GM23338 (cell line): ENCODE measurements at regions not wholly inside any gene's neighbourhood (a gene's known extent, or its start where the extent isn't known, plus 50 kb on each side); places are given as distances from the start of the nearest gene placed in this dataset.

Experiments used
- ATAC-seq: fragments of 200-7000 bp; cut with Tn5 transposase; 3 replicates; pipeline ENCODE4 v1.9.1; 2020
- DNase-seq: peaks from one replicate; pipeline ENCODE4 v3.0.0-alpha.2; 2015; ENCODE audit warnings: low spot score
- H2AFZ ChIP-seq: fragments of 200-600 bp; sonication (generic); 2 replicates; pipeline ENCODE4 v1.8.0; 2016; ENCODE audit warnings: antibody characterized with exemption, mild to moderate bottlenecking, moderate library complexity
- H3F3A ChIP-seq: fragments of 200-600 bp; sonication (generic); replicated peaks from 2 replicates; pipeline ENCODE4 v1.8.0; 2017; ENCODE audit warnings: antibody characterized with exemption, mixed run types, low read depth
- H3K27ac ChIP-seq: fragments of 200-600 bp; sonication (generic); 2 replicates; pipeline ENCODE4 v1.6.1; 2016; ENCODE audit warnings: low read depth
- H3K27me3 ChIP-seq: fragments of 200-600 bp; sonication (generic); 2 replicates; pipeline ENCODE4 v1.8.0; 2016; ENCODE audit warnings: mild to moderate bottlenecking, mixed run types, moderate library complexity; ENCODE audit not compliant: insufficient read depth
- H3K36me3 ChIP-seq: fragments of 200-600 bp; sonication (generic); 2 replicates; pipeline ENCODE4 v1.8.0; 2016; ENCODE audit warnings: mild to moderate bottlenecking; ENCODE audit not compliant: insufficient read depth
- H3K4me1 ChIP-seq: fragments of 200-600 bp; sonication (generic); 2 replicates; pipeline ENCODE4 v1.8.0; 2016; ENCODE audit warnings: mild to moderate bottlenecking, moderate library complexity; ENCODE audit not compliant: insufficient read depth
- H3K4me2 ChIP-seq: fragments of 200-600 bp; sonication (generic); 2 replicates; pipeline ENCODE4 v1.7.1; 2017; ENCODE audit warnings: mixed run types
- H3K4me3 ChIP-seq: fragments of 200-600 bp; sonication (generic); 2 replicates; pipeline ENCODE4 v1.6.1; 2016; ENCODE audit warnings: mixed run types
- H3K79me2 ChIP-seq: fragments of 200-600 bp; sonication (generic); replicated peaks from 2 replicates; pipeline ENCODE4 v1.8.0; 2017; ENCODE audit warnings: mild to moderate bottlenecking; ENCODE audit not compliant: insufficient read depth
- H3K9me2 ChIP-seq: fragments of 200-600 bp; sonication (generic); 2 replicates; pipeline ENCODE4 v1.8.0; 2017; ENCODE audit not compliant: insufficient read depth
- H4K20me1 ChIP-seq: fragments of 200-600 bp; sonication (generic); replicated peaks from 2 replicates; pipeline ENCODE4 v1.8.0; 2017; ENCODE audit warnings: mild to moderate bottlenecking; ENCODE audit not compliant: insufficient read depth
- H3K27ac Mint-ChIP-seq: 2 replicates; pipeline ENCODE4 v1.8.0; 2020; ENCODE audit warnings: inconsistent platforms, mild to moderate bottlenecking, moderate library complexity, mixed read lengths
- H3K27me3 Mint-ChIP-seq: 3 replicates; pipeline ENCODE4 v1.8.0; 2022; ENCODE audit warnings: low read depth, mild to moderate bottlenecking, moderate library complexity, mixed read lengths, inconsistent platforms; ENCODE audit not compliant: insufficient read depth, poor library complexity
- H3K36me3 Mint-ChIP-seq: 3 replicates; pipeline ENCODE4 v1.8.0; 2021; ENCODE audit warnings: low read depth, mild to moderate bottlenecking, inconsistent platforms, moderate library complexity, mixed read lengths
- H3K4me1 Mint-ChIP-seq: 3 replicates; pipeline ENCODE4 v1.8.0; 2020; ENCODE audit warnings: mild to moderate bottlenecking, inconsistent platforms, mixed read lengths
- H3K4me3 Mint-ChIP-seq: 3 replicates; pipeline ENCODE4 v1.8.0; 2021; ENCODE audit warnings: moderate library complexity, mild to moderate bottlenecking, inconsistent platforms, mixed read lengths
- H3K9me3 Mint-ChIP-seq: 3 replicates; pipeline ENCODE4 v1.8.0; 2020; ENCODE audit warnings: moderate library complexity, mild to moderate bottlenecking, inconsistent platforms, mixed read lengths
- CREB1 ChIP-seq: fragments of 250-450 bp; sonication (Bioruptor Pico); IDR thresholded peaks from 2 replicates; pipeline ENCODE4 v1.5.0; 2020; ENCODE audit warnings: low read depth, mild to moderate bottlenecking, moderate library complexity
- CTCF ChIP-seq, 2 experiments: fragments of 200-600 bp in 1 of 2; sonication (generic) in 1 of 2; conservative IDR thresholded peaks; 2 replicates each; pipeline versions ENCODE4 v1.5.1 to v1.6.1; 2016 to 2017; ENCODE audit warnings: antibody characterized with exemption in 2 of 2, low read depth in 2 of 2, mild to moderate bottlenecking in 2 of 2, moderate library complexity in 1 of 2
- ETS1 ChIP-seq: IDR thresholded peaks from 2 replicates; pipeline ENCODE4 v1.6.1; 2016; ENCODE audit warnings: antibody characterized with exemption
- EZH2 ChIP-seq: fragments of 200-600 bp; sonication (generic); IDR thresholded peaks from one replicate; pipeline ENCODE4 v1.8.0; 2017; ENCODE audit warnings: antibody characterized with exemption, mild to moderate bottlenecking, low read depth; ENCODE audit not compliant: unreplicated experiment
- EZH2phosphoT487 ChIP-seq: fragments of 200-600 bp; sonication (generic); IDR thresholded peaks from one replicate; pipeline ENCODE4 v1.8.1; 2018; ENCODE audit warnings: antibody characterized with exemption; ENCODE audit not compliant: unreplicated experiment
- JUNB ChIP-seq: IDR thresholded peaks from one replicate; pipeline ENCODE4 v1.6.1; 2016; ENCODE audit warnings: antibody characterized with exemption; ENCODE audit not compliant: unreplicated experiment
- NANOG ChIP-seq: IDR thresholded peaks from 2 replicates; pipeline ENCODE4 v1.6.1; 2016; ENCODE audit warnings: antibody characterized with exemption, borderline replicate concordance
- POLR2AphosphoS5 ChIP-seq: IDR thresholded peaks from 2 replicates; pipeline ENCODE4 v1.6.1; 2016; ENCODE audit warnings: antibody characterized with exemption, low read depth
- STAT1 ChIP-seq: IDR thresholded peaks from one replicate; pipeline ENCODE4 v1.6.1; 2016; ENCODE audit warnings: antibody characterized with exemption; ENCODE audit not compliant: unreplicated experiment
- ZNF114 ChIP-seq: fragments of 250-450 bp; sonication (Bioruptor Pico); IDR thresholded peaks from 2 replicates; pipeline ENCODE4 v1.5.0; 2020; ENCODE audit warnings: mild to moderate bottlenecking, moderate library complexity
- ZNF331 ChIP-seq: fragments of 250-450 bp; sonication (Bioruptor Pico); IDR thresholded peaks from 2 replicates; pipeline ENCODE4 v1.5.0; 2020; ENCODE audit warnings: low read depth, mild to moderate bottlenecking, moderate library complexity
- ZNF462 ChIP-seq: fragments of 250-450 bp; sonication (Bioruptor Pico); IDR thresholded peaks from 2 replicates; pipeline ENCODE4 v1.5.0; 2020; ENCODE audit warnings: mild to moderate bottlenecking, moderate library complexity
- TF ChIP-seq, protein P1 (sequence below): IDR thresholded peaks from one replicate; pipeline ENCODE4 v1.6.1; 2018; ENCODE audit warnings: antibody characterized with exemption; ENCODE audit not compliant: unreplicated experiment

GRCh38 chr6:11424395-11425034, 113.0 kb upstream of the TMEM170B start:
- Histone ChIP-seq H3K27me3 (no peaks in the 10 kb centered on the region), H3K36me3 (no peaks in the 10 kb centered on the region), H3F3A (no peaks in the 10 kb centered on the region), H4K20me1 (no peaks in the 10 kb centered on the region), H2AFZ (no peak overlapping the region), H3K4me1 (peaks cover 14% of the 10 kb centered on the region), H3K9me2 (no peaks in the 10 kb centered on the region; the same call in 1 of the 2 replicates), H3K27ac (no peak overlapping the region), H3K4me3 (no peak overlapping the region), H3K79me2 (no peaks in the 10 kb centered on the region), H3K4me2 (no peak overlapping the region)
- Mint-ChIP-seq H3K4me3 (no peak overlapping the region), H3K27me3 (peaks cover 9% of the 10 kb centered on the region), H3K27ac (no peak overlapping the region), H3K36me3 (no peaks in the 10 kb centered on the region), H3K9me3 (no peaks in the 10 kb centered on the region), H3K4me1 (peaks cover 40% of the 10 kb centered on the region)
- ATAC-seq (no peak), DNase-seq (no peak)
- TF ChIP-seq EZH2phosphoT487: no peak
- TF ChIP-seq ZNF114: no peak
- TF ChIP-seq CREB1: no peak
- no peak for TF ChIP-seq EZH2
- no peak for TF ChIP-seq ETS1
- TF ChIP-seq JUNB: no peak
- no peak for TF ChIP-seq CTCF (conservative IDR thresholded peaks at IDR 0.05; ENCODE audit: low read depth in 2 of 2)
- no peak for TF ChIP-seq POLR2AphosphoS5
- no peak for TF ChIP-seq STAT1
- no peak for TF ChIP-seq NANOG
- TF ChIP-seq ZNF331 (CRISPR knock-in tag): no peak
- TF ChIP-seq, protein P1, sequence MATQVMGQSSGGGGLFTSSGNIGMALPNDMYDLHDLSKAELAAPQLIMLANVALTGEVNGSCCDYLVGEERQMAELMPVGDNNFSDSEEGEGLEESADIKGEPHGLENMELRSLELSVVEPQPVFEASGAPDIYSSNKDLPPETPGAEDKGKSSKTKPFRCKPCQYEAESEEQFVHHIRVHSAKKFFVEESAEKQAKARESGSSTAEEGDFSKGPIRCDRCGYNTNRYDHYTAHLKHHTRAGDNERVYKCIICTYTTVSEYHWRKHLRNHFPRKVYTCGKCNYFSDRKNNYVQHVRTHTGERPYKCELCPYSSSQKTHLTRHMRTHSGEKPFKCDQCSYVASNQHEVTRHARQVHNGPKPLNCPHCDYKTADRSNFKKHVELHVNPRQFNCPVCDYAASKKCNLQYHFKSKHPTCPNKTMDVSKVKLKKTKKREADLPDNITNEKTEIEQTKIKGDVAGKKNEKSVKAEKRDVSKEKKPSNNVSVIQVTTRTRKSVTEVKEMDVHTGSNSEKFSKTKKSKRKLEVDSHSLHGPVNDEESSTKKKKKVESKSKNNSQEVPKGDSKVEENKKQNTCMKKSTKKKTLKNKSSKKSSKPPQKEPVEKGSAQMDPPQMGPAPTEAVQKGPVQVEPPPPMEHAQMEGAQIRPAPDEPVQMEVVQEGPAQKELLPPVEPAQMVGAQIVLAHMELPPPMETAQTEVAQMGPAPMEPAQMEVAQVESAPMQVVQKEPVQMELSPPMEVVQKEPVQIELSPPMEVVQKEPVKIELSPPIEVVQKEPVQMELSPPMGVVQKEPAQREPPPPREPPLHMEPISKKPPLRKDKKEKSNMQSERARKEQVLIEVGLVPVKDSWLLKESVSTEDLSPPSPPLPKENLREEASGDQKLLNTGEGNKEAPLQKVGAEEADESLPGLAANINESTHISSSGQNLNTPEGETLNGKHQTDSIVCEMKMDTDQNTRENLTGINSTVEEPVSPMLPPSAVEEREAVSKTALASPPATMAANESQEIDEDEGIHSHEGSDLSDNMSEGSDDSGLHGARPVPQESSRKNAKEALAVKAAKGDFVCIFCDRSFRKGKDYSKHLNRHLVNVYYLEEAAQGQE: no peak
- no peak for TF ChIP-seq ZNF462 (CRISPR knock-in tag)
